Keratinocyte (primary cell): ENCODE measurements at regions not wholly inside any gene's neighbourhood (a gene's known extent, or its start where the extent isn't known, plus 50 kb on each side); places are given as distances from the start of the nearest gene placed in this dataset.

Source experiments
- DNase-seq: peaks from one replicate; pipeline ENCODE4 v3.0.0-alpha.2; 2011; ENCODE audit warnings: low read depth, missing footprints, low spot score
- FAIRE-seq: peaks from 2 replicates; lab custom pipeline; 2011; peaks lifted over from hg19 to GRCh38; lab: Jason Lieb, UNC
- H2AFZ ChIP-seq: 2 replicates; pipeline ENCODE4 v1.6.0; 2012; ENCODE audit warnings: low read length, control low read depth, inconsistent platforms; ENCODE audit not compliant: control insufficient read depth
- H3K27ac ChIP-seq: 2 replicates; pipeline ENCODE4 v1.5.1; 2011; ENCODE audit warnings: low read length; ENCODE audit not compliant: control insufficient read depth, insufficient read depth
- H3K27me3 ChIP-seq: 3 replicates; pipeline ENCODE4 v1.6.0; 2011; ENCODE audit warnings: low read length; ENCODE audit not compliant: control insufficient read depth, insufficient read depth; ENCODE audit errors: extremely low read depth
- H3K36me3 ChIP-seq, 2 experiments: 2 replicates in 1 of 2; 3 replicates in 1 of 2; pipeline ENCODE4 v1.5.1; 2011; ENCODE audit warnings: low read length in 2 of 2, mild to moderate bottlenecking in 1 of 2; ENCODE audit not compliant: control insufficient read depth in 2 of 2, insufficient read depth in 2 of 2; ENCODE audit errors: extremely low read depth in 1 of 2
- H3K4me1 ChIP-seq: 3 replicates; pipeline ENCODE4 v1.5.1; 2011; ENCODE audit warnings: low read length; ENCODE audit not compliant: control insufficient read depth, insufficient read depth; ENCODE audit errors: extremely low read depth
- H3K4me2 ChIP-seq: 3 replicates; pipeline ENCODE4 v1.6.0; 2011; ENCODE audit warnings: low read depth, low read length; ENCODE audit not compliant: control insufficient read depth, insufficient read depth; ENCODE audit errors: extremely low read depth
- H3K4me3 ChIP-seq, 3 experiments: fragments of 200-600 bp in 1 of 3; sonication (generic) in 1 of 3; 2 replicates in 2 of 3; 3 replicates in 1 of 3; pipeline ENCODE4 v1.5.1; 2011 to 2016; ENCODE audit warnings: low read length in 3 of 3, mild to moderate bottlenecking in 3 of 3, control low read depth in 2 of 3, inconsistent platforms in 1 of 3, low read depth in 1 of 3, mixed read lengths in 1 of 3, mixed run types in 1 of 3, moderate library complexity in 1 of 3; ENCODE audit not compliant: control insufficient read depth in 2 of 3, insufficient read depth in 2 of 3; ENCODE audit errors: extremely low read depth in 1 of 3
- H3K79me2 ChIP-seq: 2 replicates; pipeline ENCODE4 v1.6.0; 2012; ENCODE audit warnings: low read length; ENCODE audit not compliant: control insufficient read depth, insufficient read depth
- H3K9ac ChIP-seq: 3 replicates; pipeline ENCODE4 v1.6.0; 2011; ENCODE audit warnings: low read length; ENCODE audit not compliant: control insufficient read depth, insufficient read depth; ENCODE audit errors: extremely low read depth
- H3K9me1 ChIP-seq: 3 replicates; pipeline ENCODE4 v1.6.0; 2011; ENCODE audit warnings: low read length; ENCODE audit not compliant: control insufficient read depth, insufficient read depth; ENCODE audit errors: extremely low read depth
- H3K9me3 ChIP-seq: 2 replicates; pipeline ENCODE4 v1.5.1; 2012; ENCODE audit warnings: low read depth, low read length; ENCODE audit not compliant: control insufficient read depth
- H4K20me1 ChIP-seq: 3 replicates; pipeline ENCODE4 v1.6.0; 2011; ENCODE audit warnings: low read length; ENCODE audit not compliant: control insufficient read depth, insufficient read depth; ENCODE audit errors: extremely low read depth
- CTCF ChIP-seq, 3 experiments: IDR thresholded peaks in 1 of 3; conservative IDR thresholded peaks in 1 of 3; optimal IDR thresholded peaks in 1 of 3; 2 replicates in 2 of 3; 3 replicates in 1 of 3; pipeline versions ENCODE3 to v1.5.1; 2011; ENCODE audit warnings: low read length in 3 of 3, mild to moderate bottlenecking in 3 of 3, moderate library complexity in 2 of 3, control low read depth in 1 of 3, inconsistent platforms in 1 of 3; ENCODE audit not compliant: insufficient read depth in 2 of 3; ENCODE audit errors: extremely low read depth in 1 of 3
- EZH2 ChIP-seq: IDR thresholded peaks from one replicate; pipeline ENCODE4 v1.6.1; 2012; ENCODE audit warnings: inconsistent platforms, mild to moderate bottlenecking, low read length, moderate library complexity
- dilution Hi-C: fragments of 300-500 bp; cut with MboI; formaldehyde crosslinking; loops from one replicate; pipeline ENCODE4 v1.7.0; 2020; ENCODE audit warnings: low sequenced_read_pairs; ENCODE audit not compliant: extremely low pct_ligation_motif_present

DNA sequence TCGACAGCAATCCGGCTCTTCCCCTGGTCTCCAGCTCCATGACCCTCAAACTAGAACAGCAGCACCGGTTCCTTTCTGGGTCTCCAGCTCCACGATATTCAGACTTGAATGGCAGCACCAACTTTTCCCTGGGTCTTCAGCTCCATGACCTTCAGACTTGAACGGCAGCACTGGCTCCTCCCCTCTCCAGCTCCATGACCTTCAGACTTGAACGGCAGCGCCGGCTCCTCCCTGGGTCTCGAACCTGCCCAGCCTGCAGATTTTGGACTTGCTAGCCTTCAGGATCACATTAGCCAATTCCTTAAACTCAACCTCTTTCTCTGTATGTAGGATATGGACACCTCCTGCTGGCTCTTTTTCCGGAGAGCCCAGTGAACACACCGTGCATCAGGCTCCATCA is 350.9 kb downstream of the PREX1 start:
- Histone ChIP-seq H3K27ac (no peak overlapping the region), H3K36me3 (no peaks in the 10 kb centered on the region), H2AFZ (no peak overlapping the region), H3K9me3 (no peaks in the 10 kb centered on the region), H3K9me1 (no peaks in the 10 kb centered on the region), H3K79me2 (no peaks in the 10 kb centered on the region), H3K4me2 (no peak overlapping the region), H3K4me1 (no peaks in the 10 kb centered on the region), H3K9ac (no peak overlapping the region), H4K20me1 (no peaks in the 10 kb centered on the region), H3K4me3 (no peak overlapping the region), H3K27me3 (peaks cover 10% of the 10 kb centered on the region)
- dilution Hi-C loops: no loop called here
- DNase-seq (no peak), FAIRE-seq (no peak)
- TF ChIP-seq CTCF (optimal IDR thresholded peaks at IDR 0.05 in 1 of 3, IDR thresholded peaks at IDR 0.05 in 1 of 3, conservative IDR thresholded peaks at IDR 0.05 in 1 of 3; ENCODE audit: extremely low read depth in 1 of 3, insufficient read depth in 2 of 3, low read length in 3 of 3) (no peak), EZH2 (no peak)

DNA sequence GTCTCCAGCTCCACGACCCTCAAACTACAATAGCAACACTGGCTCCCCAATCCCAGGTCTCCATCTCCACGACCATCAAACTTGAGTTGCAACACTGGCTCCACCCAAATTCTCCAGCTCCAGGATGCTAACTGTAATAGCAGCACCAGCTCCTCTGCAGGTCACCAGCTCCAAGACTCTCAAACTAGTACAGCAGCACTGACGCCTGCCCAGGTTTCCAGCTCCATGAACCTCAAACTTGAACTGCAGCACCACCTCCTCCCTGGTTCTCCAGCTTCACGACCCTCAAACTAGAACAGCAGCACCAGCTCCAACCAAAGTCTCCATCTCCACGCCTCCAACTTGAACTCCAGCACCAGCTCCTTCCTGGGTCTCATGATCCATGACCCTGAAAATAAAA is 353.8 kb downstream of the PREX1 start:
- Histone ChIP-seq H3K79me2 (no peaks in the 10 kb centered on the region), H3K27ac (no peak overlapping the region), H3K9me3 (no peaks in the 10 kb centered on the region), H3K4me1 (no peaks in the 10 kb centered on the region), H3K4me2 (no peak overlapping the region), H3K9me1 (no peaks in the 10 kb centered on the region), H2AFZ (no peak overlapping the region), H3K9ac (no peak overlapping the region), H3K27me3 (peaks cover 5% of the 10 kb centered on the region), H4K20me1 (no peaks in the 10 kb centered on the region), H3K36me3 (no peaks in the 10 kb centered on the region), H3K4me3 (no peak overlapping the region)
- DNase-seq: no peak
- TF ChIP-seq EZH2: no peak
- TF ChIP-seq CTCF (optimal IDR thresholded peaks at IDR 0.05 in 1 of 3, IDR thresholded peaks at IDR 0.05 in 1 of 3, conservative IDR thresholded peaks at IDR 0.05 in 1 of 3; ENCODE audit: extremely low read depth in 1 of 3, insufficient read depth in 2 of 3, low read length in 3 of 3): no peak
- FAIRE-seq: no peak
- dilution Hi-C loops: no loop called here
